HEK293 (cell line): ENCODE measurements at regions not wholly inside any gene's neighbourhood (a gene's known extent, or its start where the extent isn't known, plus 50 kb on each side); places are given as distances from the start of the nearest gene placed in this dataset.

Experiments
- CTCF ChIA-PET: fragments of 350-600 bp; formaldehyde crosslinking; extraction: SDS; loops from one replicate; lab custom pipeline; 2021; ENCODE audit warnings: antibody characterized with exemption; lab: Yijun Ruan, JAX
- POLR2A ChIA-PET: fragments of 300-600 bp; formaldehyde crosslinking; extraction: SDS; loops from one replicate; lab custom pipeline; 2020; ENCODE audit warnings: antibody characterized with exemption, inconsistent platforms; lab: Yijun Ruan, JAX
- H3K27ac ChIP-seq: fragments of 200-500 bp; sonication (Bioruptor generic); 2 replicates; pipeline ENCODE4 v1.5.1; 2014; ENCODE audit warnings: low read depth, low read length, control low read depth, inconsistent platforms; ENCODE audit errors: extremely low read depth
- H3K36me3 ChIP-seq, 2 experiments: fragments of 200-500 bp in 1 of 2; sonication (Bioruptor generic) in 1 of 2; 1 replicate in 1 of 2; 2 replicates in 1 of 2; pipeline ENCODE4 v1.5.1; 2014 to 2017; ENCODE audit warnings: inconsistent platforms in 2 of 2, low read length in 2 of 2; ENCODE audit not compliant: control insufficient read depth in 2 of 2, insufficient read depth in 1 of 2
- H3K4me1 ChIP-seq: fragments of 200-500 bp; sonication (Bioruptor generic); 2 replicates; pipeline ENCODE4 v1.5.1; 2014; ENCODE audit warnings: mild to moderate bottlenecking, low read length, inconsistent platforms; ENCODE audit not compliant: control insufficient read depth, insufficient read depth
- H3K4me3 ChIP-seq: 2 replicates; pipeline ENCODE4 v1.5.1; 2011; ENCODE audit warnings: low read depth, mild to moderate bottlenecking, control low read depth, low read length, moderate library complexity
- H3K9me3 ChIP-seq: fragments of 200-500 bp; sonication (Bioruptor generic); 2 replicates; pipeline ENCODE4 v1.5.1; 2014; ENCODE audit warnings: low read depth, low read length, inconsistent platforms; ENCODE audit not compliant: control insufficient read depth, insufficient read depth
- BCL6B ChIP-seq: fragments of 450-650 bp; formaldehyde crosslinking; IDR thresholded peaks from 2 replicates; pipeline ENCODE4 v1.5.1; 2017; ENCODE audit warnings: missing biosample characterization, missing genetic modification characterization
- GFI1B ChIP-seq: fragments of 450-650 bp; formaldehyde crosslinking; IDR thresholded peaks from 2 replicates; pipeline ENCODE4 v1.5.1; 2016; ENCODE audit warnings: missing biosample characterization, missing genetic modification characterization
- HOXA7 ChIP-seq: sonication (generic); formaldehyde crosslinking; IDR thresholded peaks from 2 replicates; pipeline ENCODE4 v1.8.1; 2022; ENCODE audit warnings: missing genetic modification reagents, borderline replicate concordance
- IKZF3 ChIP-seq: fragments of 450-650 bp; IDR thresholded peaks from 2 replicates; pipeline ENCODE4 v1.5.0; 2018; ENCODE audit warnings: missing biosample characterization, mild to moderate bottlenecking, missing genetic modification characterization, moderate library complexity
- KLF16 ChIP-seq: fragments of 450-650 bp; formaldehyde crosslinking; IDR thresholded peaks from 2 replicates; pipeline ENCODE4 v1.5.1; 2017; ENCODE audit warnings: missing biosample characterization, missing genetic modification characterization
- MEIS1 ChIP-seq: sonication (generic); formaldehyde crosslinking; IDR thresholded peaks from 2 replicates; pipeline ENCODE4 v1.8.1; 2022; ENCODE audit warnings: missing genetic modification reagents, mild to moderate bottlenecking, borderline replicate concordance
- OSR2 ChIP-seq: fragments of 450-650 bp; formaldehyde crosslinking; IDR thresholded peaks from 2 replicates; pipeline ENCODE4 v1.5.1; 2016; ENCODE audit warnings: missing biosample characterization, missing genetic modification characterization
- RBAK ChIP-seq: fragments of 450-650 bp; formaldehyde crosslinking; IDR thresholded peaks from 2 replicates; pipeline ENCODE4 v1.5.1; 2016; ENCODE audit warnings: missing biosample characterization, missing genetic modification characterization
- SCRT1 ChIP-seq: fragments of 450-650 bp; formaldehyde crosslinking; IDR thresholded peaks from 2 replicates; pipeline ENCODE4 v1.5.1; 2016; ENCODE audit warnings: missing biosample characterization, missing genetic modification characterization, borderline replicate concordance
- YY1 ChIP-seq: fragments of 450-650 bp; formaldehyde crosslinking; IDR thresholded peaks from 2 replicates; pipeline ENCODE4 v1.5.1; 2018; ENCODE audit warnings: missing biosample characterization, missing genetic modification characterization
- ZBTB6 ChIP-seq: fragments of 450-650 bp; formaldehyde crosslinking; IDR thresholded peaks from 2 replicates; pipeline ENCODE4 v1.5.1; 2017; ENCODE audit warnings: missing biosample characterization, missing genetic modification characterization
- ZFP3 ChIP-seq: fragments of 450-650 bp; formaldehyde crosslinking; IDR thresholded peaks from 2 replicates; pipeline ENCODE4 v1.5.1; 2016; ENCODE audit warnings: low read depth, missing biosample characterization, missing genetic modification characterization
- ZNF114 ChIP-seq: fragments of 450-650 bp; formaldehyde crosslinking; IDR thresholded peaks from 2 replicates; pipeline ENCODE4 v1.5.0; 2017; ENCODE audit warnings: missing biosample characterization, missing genetic modification characterization
- ZNF146 ChIP-seq: fragments of 450-650 bp; formaldehyde crosslinking; IDR thresholded peaks from 2 replicates; pipeline ENCODE4 v1.5.1; 2016; ENCODE audit warnings: missing biosample characterization, missing genetic modification characterization
- ZNF18 ChIP-seq: fragments of 450-650 bp; formaldehyde crosslinking; IDR thresholded peaks from 2 replicates; pipeline ENCODE4 v1.5.1; 2016; ENCODE audit warnings: missing biosample characterization, missing genetic modification characterization
- ZNF214 ChIP-seq: fragments of 450-650 bp; formaldehyde crosslinking; IDR thresholded peaks from 2 replicates; pipeline ENCODE4 v1.5.1; 2017; ENCODE audit warnings: missing biosample characterization, mild to moderate bottlenecking, missing genetic modification characterization, borderline replicate concordance
- ZNF223 ChIP-seq: fragments of 450-650 bp; formaldehyde crosslinking; IDR thresholded peaks from 2 replicates; pipeline ENCODE4 v1.5.1; 2016; ENCODE audit warnings: missing biosample characterization, missing genetic modification characterization
- ZNF239 ChIP-seq: fragments of 450-650 bp; formaldehyde crosslinking; IDR thresholded peaks from 2 replicates; pipeline ENCODE4 v1.5.1; 2016; ENCODE audit warnings: missing biosample characterization, missing genetic modification characterization
- ZNF302 ChIP-seq: fragments of 450-650 bp; formaldehyde crosslinking; IDR thresholded peaks from 2 replicates; pipeline ENCODE4 v1.5.1; 2016; ENCODE audit warnings: missing biosample characterization, missing genetic modification characterization, low read depth
- ZNF311 ChIP-seq: fragments of 450-650 bp; formaldehyde crosslinking; IDR thresholded peaks from 2 replicates; pipeline ENCODE4 v1.5.1; 2017; ENCODE audit warnings: missing biosample characterization, missing genetic modification characterization, borderline replicate concordance
- ZNF394 ChIP-seq: fragments of 450-650 bp; formaldehyde crosslinking; IDR thresholded peaks from 2 replicates; pipeline ENCODE4 v1.5.1; 2016; ENCODE audit warnings: missing biosample characterization, missing genetic modification characterization, mild to moderate bottlenecking, moderate library complexity, borderline replicate concordance
- ZNF501 ChIP-seq: fragments of 450-650 bp; formaldehyde crosslinking; IDR thresholded peaks from 2 replicates; pipeline ENCODE4 v1.5.1; 2016; ENCODE audit warnings: missing biosample characterization, missing genetic modification characterization
- ZNF521 ChIP-seq: fragments of 450-650 bp; formaldehyde crosslinking; IDR thresholded peaks from 2 replicates; pipeline ENCODE4 v1.5.1; 2017; ENCODE audit warnings: missing biosample characterization, mild to moderate bottlenecking, missing genetic modification characterization
- ZNF544 ChIP-seq: fragments of 450-650 bp; formaldehyde crosslinking; IDR thresholded peaks from 2 replicates; pipeline ENCODE4 v1.5.0; 2017; ENCODE audit warnings: missing biosample characterization, missing genetic modification characterization
- ZNF623 ChIP-seq: fragments of 450-650 bp; formaldehyde crosslinking; IDR thresholded peaks from 2 replicates; pipeline ENCODE4 v1.5.1; 2016; ENCODE audit warnings: missing biosample characterization, missing genetic modification characterization
- ZNF701 ChIP-seq: fragments of 450-650 bp; formaldehyde crosslinking; IDR thresholded peaks from 2 replicates; pipeline ENCODE4 v1.5.1; 2016; ENCODE audit warnings: missing biosample characterization, missing genetic modification characterization
- ZNF747 ChIP-seq: fragments of 450-650 bp; formaldehyde crosslinking; IDR thresholded peaks from 2 replicates; pipeline ENCODE4 v1.5.1; 2016; ENCODE audit warnings: missing biosample characterization, missing genetic modification characterization
- ZNF830 ChIP-seq: fragments of 450-650 bp; IDR thresholded peaks from 2 replicates; pipeline ENCODE4 v1.5.0; 2018; ENCODE audit warnings: missing biosample characterization, missing genetic modification characterization, low read depth, mild to moderate bottlenecking, moderate library complexity
- ZNF837 ChIP-seq: fragments of 450-650 bp; formaldehyde crosslinking; IDR thresholded peaks from 2 replicates; pipeline ENCODE4 v1.5.1; 2016; ENCODE audit warnings: missing biosample characterization, missing genetic modification characterization
- ZSCAN16 ChIP-seq: fragments of 450-650 bp; formaldehyde crosslinking; IDR thresholded peaks from 2 replicates; pipeline ENCODE4 v1.5.1; 2016; ENCODE audit warnings: missing biosample characterization, missing genetic modification characterization
- ZXDB ChIP-seq: fragments of 450-650 bp; formaldehyde crosslinking; IDR thresholded peaks from 2 replicates; pipeline ENCODE4 v1.5.1; 2016; ENCODE audit warnings: missing biosample characterization, missing genetic modification characterization
- TF ChIP-seq, protein P1 (sequence below): fragments of 450-650 bp; formaldehyde crosslinking; IDR thresholded peaks from 2 replicates; pipeline ENCODE4 v1.5.1; 2016; ENCODE audit warnings: missing biosample characterization, missing genetic modification characterization

DNA sequence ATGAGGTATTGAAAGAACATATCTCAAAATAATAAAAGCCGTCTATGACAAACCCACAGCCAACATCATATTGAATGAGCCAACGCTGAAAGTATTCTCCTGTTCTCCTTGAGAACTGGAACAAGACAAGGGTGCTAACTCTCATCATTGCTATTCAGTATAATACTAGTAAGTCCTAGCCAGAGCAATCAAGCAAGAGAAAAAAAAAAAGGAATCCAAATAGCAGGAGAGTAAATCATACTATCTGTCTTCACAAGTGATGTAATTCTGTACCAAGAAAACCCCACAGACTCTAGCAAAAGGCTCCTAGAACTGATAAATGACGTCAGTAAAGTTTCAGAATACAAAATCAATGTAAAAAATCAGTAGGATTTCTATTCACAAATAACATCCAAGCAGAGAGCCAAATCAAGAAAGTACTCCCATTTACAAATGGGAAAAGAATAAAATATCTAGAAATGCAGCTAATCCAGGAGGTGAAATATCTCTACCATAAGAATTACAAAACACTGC lies 1632.8 kb downstream of the NCAM2 start:
- TF ChIP-seq SCRT1 (tag by site-specific recombination), result no peak
- TF ChIP-seq ZNF214, result no peak
- TF ChIP-seq GFI1B, result no peak
- no peak for TF ChIP-seq YY1 (tag by site-specific recombination)
- TF ChIP-seq ZNF830 (tag by site-specific recombination), result no peak
- TF ChIP-seq OSR2, result no peak
- no peak for TF ChIP-seq KLF16 (tag by site-specific recombination)
- no peak for TF ChIP-seq ZNF501 (tag by site-specific recombination)
- TF ChIP-seq HOXA7, result no peak
- no peak for TF ChIP-seq ZNF623 (tag by site-specific recombination)
- TF ChIP-seq ZNF394 (tag by site-specific recombination), result no peak
- TF ChIP-seq ZNF311, result no peak
- TF ChIP-seq ZBTB6 (tag by site-specific recombination), result no peak
- TF ChIP-seq ZNF837, result no peak
- TF ChIP-seq, all 188 proteins: peak for 0
- H3K27ac ChIP-seq, result no peak overlapping the region
- H3K36me3 ChIP-seq, result no peaks in the 10 kb centered on the region
- H3K9me3 ChIP-seq, result no peaks in the 10 kb centered on the region
- H3K4me3 ChIP-seq, result no peak overlapping the region
- ChIA-PET POLR2A (no interaction called here), CTCF (no interaction called here)
- H3K4me1 ChIP-seq, result no peaks in the 10 kb centered on the region

- POLR2A ChIA-PET, result no interaction called here
- Histone ChIP-seq H3K4me1 (no peaks in the 10 kb centered on the region), H3K9me3 (no peaks in the 10 kb centered on the region), H3K36me3 (no peaks in the 10 kb centered on the region), H3K4me3 (no peak overlapping the region), H3K27ac (no peak overlapping the region)
- TF ChIP-seq GFI1B (no peak), ZXDB (no peak), ZNF544 (tag by site-specific recombination) (no peak), RBAK (tag by site-specific recombination) (no peak), ZNF521 (tag by site-specific recombination) (no peak), ZNF223 (tag by site-specific recombination) (no peak), ZNF701 (tag by site-specific recombination) (no peak), ZNF239 (tag by site-specific recombination) (no peak), ZSCAN16 (tag by site-specific recombination) (no peak)
- CTCF ChIA-PET, result no interaction called here
These were observed 1634.0 kb downstream of the NCAM2 start for GRCh38 chr21:22632176-22632575.

DNA sequence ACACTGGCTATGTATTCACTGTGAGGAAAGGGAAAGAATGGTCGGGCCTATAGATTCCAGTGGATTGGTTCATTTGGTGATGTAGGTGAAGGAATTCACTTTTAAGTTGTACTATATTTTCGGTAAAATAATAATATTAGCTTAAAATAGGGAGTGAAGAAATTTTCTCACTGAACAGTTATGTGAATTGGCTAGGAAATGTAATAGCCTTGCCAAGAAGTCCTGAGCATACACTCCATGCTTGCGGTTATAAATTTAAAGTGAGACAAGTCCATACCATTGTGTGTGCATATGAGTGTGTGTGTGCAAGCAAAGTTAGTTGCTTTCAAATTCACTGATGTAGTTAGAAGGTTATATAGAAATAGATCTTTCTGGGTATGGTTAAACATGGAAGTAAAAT lies 1651.0 kb downstream of the NCAM2 start:
- Histone ChIP-seq H3K4me1 (no peaks in the 10 kb centered on the region), H3K9me3 (no peaks in the 10 kb centered on the region), H3K27ac (no peak overlapping the region), H3K36me3 (no peaks in the 10 kb centered on the region), H3K4me3 (no peak overlapping the region)
- ChIA-PET CTCF (no interaction called here), POLR2A (no interaction called here)
- TF ChIP-seq ZNF837, result no peak
- TF ChIP-seq BCL6B (tag by site-specific recombination), result no peak
- TF ChIP-seq ZNF701 (tag by site-specific recombination), result no peak
- TF ChIP-seq, protein P1, sequence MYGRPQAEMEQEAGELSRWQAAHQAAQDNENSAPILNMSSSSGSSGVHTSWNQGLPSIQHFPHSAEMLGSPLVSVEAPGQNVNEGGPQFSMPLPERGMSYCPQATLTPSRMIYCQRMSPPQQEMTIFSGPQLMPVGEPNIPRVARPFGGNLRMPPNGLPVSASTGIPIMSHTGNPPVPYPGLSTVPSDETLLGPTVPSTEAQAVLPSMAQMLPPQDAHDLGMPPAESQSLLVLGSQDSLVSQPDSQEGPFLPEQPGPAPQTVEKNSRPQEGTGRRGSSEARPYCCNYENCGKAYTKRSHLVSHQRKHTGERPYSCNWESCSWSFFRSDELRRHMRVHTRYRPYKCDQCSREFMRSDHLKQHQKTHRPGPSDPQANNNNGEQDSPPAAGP (tag by site-specific recombination), result no peak
- TF ChIP-seq ZFP3 (tag by site-specific recombination), result no peak
- no peak for TF ChIP-seq MEIS1 (CRISPR knock-in tag)
- no peak for TF ChIP-seq IKZF3 (tag by site-specific recombination)
- no peak for TF ChIP-seq ZNF302 (tag by site-specific recombination)
- no peak for TF ChIP-seq ZNF747 (tag by site-specific recombination)
- TF ChIP-seq ZNF114 (tag by site-specific recombination), result no peak
- no peak for TF ChIP-seq ZNF146 (tag by site-specific recombination)
- TF ChIP-seq ZNF18, result no peak
